ENCODE measurements at regions not wholly inside any gene's neighbourhood (a gene's known extent, or its start where the extent isn't known, plus 50 kb on each side); places are given as distances from the start of the nearest gene placed in this dataset.
A peak's percentile ranks its signal among the peaks of the same experiment; 100 is the strongest.

DNA sequence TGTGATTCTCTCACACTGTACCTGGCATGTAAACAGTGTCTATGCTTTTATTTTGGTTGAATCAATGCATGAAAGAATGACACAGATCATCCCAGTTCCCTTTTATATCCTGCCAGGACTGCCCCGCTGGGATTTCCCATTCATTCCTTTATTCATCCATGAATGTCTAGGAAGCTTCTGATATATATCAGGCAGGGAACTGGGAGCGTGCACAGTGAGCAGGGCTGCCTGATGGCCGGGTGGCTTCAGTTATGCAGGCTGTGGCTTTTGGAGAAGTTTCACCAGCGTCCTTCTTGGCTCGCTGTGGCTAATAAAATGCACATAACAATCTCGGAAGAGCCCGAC is 789.0 kb downstream of the TBC1D22A start:
- peak; percentile 4 for DNase-seq (ENCODE audit: low spot score)
- H3K27me3 ChIP-seq: no peaks in the 10 kb centered on the region
- no peaks in the 10 kb centered on the region for H3K4me1 ChIP-seq
- H3K4me3 ChIP-seq: no peak overlapping the region
- H3K9me3 ChIP-seq: no peaks in the 10 kb centered on the region
- no peak overlapping the region for H3K27ac ChIP-seq
- TF ChIP-seq, protein P1, sequence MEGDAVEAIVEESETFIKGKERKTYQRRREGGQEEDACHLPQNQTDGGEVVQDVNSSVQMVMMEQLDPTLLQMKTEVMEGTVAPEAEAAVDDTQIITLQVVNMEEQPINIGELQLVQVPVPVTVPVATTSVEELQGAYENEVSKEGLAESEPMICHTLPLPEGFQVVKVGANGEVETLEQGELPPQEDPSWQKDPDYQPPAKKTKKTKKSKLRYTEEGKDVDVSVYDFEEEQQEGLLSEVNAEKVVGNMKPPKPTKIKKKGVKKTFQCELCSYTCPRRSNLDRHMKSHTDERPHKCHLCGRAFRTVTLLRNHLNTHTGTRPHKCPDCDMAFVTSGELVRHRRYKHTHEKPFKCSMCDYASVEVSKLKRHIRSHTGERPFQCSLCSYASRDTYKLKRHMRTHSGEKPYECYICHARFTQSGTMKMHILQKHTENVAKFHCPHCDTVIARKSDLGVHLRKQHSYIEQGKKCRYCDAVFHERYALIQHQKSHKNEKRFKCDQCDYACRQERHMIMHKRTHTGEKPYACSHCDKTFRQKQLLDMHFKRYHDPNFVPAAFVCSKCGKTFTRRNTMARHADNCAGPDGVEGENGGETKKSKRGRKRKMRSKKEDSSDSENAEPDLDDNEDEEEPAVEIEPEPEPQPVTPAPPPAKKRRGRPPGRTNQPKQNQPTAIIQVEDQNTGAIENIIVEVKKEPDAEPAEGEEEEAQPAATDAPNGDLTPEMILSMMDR (IDR thresholded peaks at IDR 0.05): no peak
- no peaks in the 10 kb centered on the region for H3K36me3 ChIP-seq

- Histone ChIP-seq H3K9me3 (no peaks in the 10 kb centered on the region), H3K36me3 (no peaks in the 10 kb centered on the region)
Observed at GRCh38 chr22:47550524-47551430, 788.3 kb downstream of the TBC1D22A start.

GRCh38 chr22:47549741-47550340 is 787.4 kb downstream of the TBC1D22A start:
- no peaks in the 10 kb centered on the region for H3K27me3 ChIP-seq
- H3K4me3 ChIP-seq: no peak overlapping the region
- TF ChIP-seq, protein P1 (IDR thresholded peaks at IDR 0.05): no peak
- H3K36me3 ChIP-seq: no peaks in the 10 kb centered on the region
- no peak overlapping the region for H3K27ac ChIP-seq
- no peaks in the 10 kb centered on the region for H3K4me1 ChIP-seq
- DNase-seq (ENCODE audit: low spot score): peak; percentile 53
- H3K9me3 ChIP-seq: no peaks in the 10 kb centered on the region

More at GRCh38 chr22:47550524-47551430, 788.3 kb downstream of the TBC1D22A start:
- no peaks in the 10 kb centered on the region for H3K4me1 ChIP-seq
- H3K4me3 ChIP-seq: no peak overlapping the region
- H3K27ac ChIP-seq: no peak overlapping the region
- TF ChIP-seq, protein P1 (IDR thresholded peaks at IDR 0.05): no peak
- DNase-seq (ENCODE audit: low spot score): peak; percentile 47
- H3K27me3 ChIP-seq: no peaks in the 10 kb centered on the region

DNA sequence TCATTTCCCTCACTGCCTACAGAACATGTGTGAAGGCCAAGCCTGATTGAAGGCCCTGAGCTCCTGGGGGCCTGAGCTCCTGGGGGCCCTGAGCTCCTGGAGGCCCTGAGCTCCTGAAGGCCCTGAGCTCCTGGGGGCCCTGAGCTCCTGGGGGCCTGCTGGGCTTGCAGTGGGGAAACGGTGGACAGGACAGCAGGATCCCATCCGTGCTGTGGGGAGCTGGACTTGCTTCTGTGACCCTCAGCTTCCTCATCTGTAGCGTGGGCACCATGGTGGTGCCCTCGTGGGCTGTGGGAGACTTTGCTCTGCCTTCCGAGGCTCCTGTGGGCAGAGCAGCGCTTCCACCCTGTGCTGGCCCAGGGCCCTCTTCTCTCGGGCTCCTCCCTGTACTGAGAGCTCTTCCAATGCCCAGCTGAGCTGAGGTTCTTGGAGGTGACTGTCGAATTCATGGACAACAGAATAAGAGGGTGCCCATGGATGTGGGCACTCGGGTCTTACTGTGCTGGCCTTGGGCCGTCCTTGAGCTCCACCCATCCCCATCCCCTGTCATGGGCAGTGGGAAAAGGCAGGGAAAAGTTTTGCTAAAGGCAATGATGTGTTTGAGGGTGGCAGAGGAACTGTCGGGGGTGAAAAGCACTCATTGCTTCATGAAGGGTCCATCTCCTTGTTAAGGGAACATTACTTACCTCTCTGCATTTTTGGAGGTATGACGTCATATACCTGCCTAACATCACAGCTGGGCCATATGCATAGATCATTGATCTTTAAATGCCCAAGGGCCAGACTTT is 786.7 kb downstream of the TBC1D22A start:
- TF ChIP-seq, protein P1 (IDR thresholded peaks at IDR 0.05): no peak
- H3K4me1 ChIP-seq: no peaks in the 10 kb centered on the region
- H3K4me3 ChIP-seq: no peak overlapping the region
- no peaks in the 10 kb centered on the region for H3K36me3 ChIP-seq
- H3K27ac ChIP-seq: no peak overlapping the region
- H3K9me3 ChIP-seq: no peaks in the 10 kb centered on the region
- DNase-seq (ENCODE audit: low spot score): peak; percentile 13
- H3K27me3 ChIP-seq: no peaks in the 10 kb centered on the region

DNA sequence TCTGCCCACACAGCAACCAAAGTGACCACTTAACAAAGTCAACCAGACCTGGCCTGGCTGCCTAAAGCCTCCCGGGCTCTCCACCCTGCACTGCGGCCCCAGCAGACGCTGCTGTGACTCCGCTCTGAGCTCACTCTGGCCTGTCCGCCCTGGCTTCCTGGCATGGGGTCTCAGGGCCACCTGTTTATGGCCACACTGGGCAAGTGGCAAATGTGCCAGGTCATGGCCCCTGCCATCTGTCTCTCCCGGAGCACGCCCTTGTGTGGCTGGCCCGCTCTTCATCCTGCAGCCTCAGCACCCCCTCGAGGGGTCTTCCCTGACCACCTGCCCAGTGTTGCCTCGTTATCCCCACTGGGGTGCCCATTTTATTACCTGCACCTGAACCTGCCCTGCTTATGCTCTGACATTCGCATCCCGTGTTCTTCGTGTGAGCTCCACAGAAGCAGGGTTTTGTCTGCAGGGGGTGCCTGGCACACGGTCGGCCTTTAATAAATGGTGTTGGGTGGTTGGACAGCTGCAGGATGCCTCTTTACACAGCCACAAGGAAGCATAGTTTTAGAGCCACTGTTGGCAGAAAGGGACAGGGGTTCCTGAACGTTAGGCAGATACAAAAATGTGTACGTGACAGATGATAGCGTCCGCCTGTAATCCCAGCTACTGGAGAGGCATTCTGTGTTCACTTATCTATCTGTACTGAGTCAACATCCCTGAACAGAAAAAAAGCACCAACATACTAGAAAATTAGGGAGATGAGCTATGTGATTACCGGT is 785.6 kb downstream of the TBC1D22A start:
- H3K27me3 ChIP-seq: no peaks in the 10 kb centered on the region
- H3K9me3 ChIP-seq: no peaks in the 10 kb centered on the region
- H3K36me3 ChIP-seq: no peaks in the 10 kb centered on the region
- no peak overlapping the region for H3K4me3 ChIP-seq
- H3K27ac ChIP-seq: no peak overlapping the region
- peak; percentile 54 for DNase-seq (ENCODE audit: low spot score)
- H3K4me1 ChIP-seq: no peaks in the 10 kb centered on the region
- TF ChIP-seq, protein P1 (IDR thresholded peaks at IDR 0.05): no peak

Measured in right atrium auricular region (tissue), 2 donors.